ENCODE measurements at regions not wholly inside any gene's neighbourhood (a gene's known extent, or its start where the extent isn't known, plus 50 kb on each side); places are given as distances from the start of the nearest gene placed in this dataset.

DNA sequence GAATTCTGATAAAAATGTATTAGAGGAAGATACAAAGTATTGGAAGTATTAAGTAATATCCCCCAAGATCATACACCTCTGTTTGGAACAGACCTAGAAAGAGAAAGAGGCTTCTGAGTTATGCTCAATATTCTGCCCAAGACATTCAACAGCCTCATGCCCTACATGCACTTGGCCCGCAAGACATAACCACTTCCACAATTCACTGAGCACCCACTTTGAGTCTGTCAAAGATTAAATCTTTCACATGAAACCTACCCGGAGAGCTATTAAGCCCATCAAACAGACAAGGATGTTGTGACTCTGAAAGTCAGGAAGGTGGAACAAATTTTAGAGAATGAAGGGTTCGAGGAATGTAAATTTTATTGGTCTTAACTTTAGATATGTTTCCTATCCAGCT is 344.7 kb upstream of the SYT4 start:
- TF ChIP-seq, protein P1, sequence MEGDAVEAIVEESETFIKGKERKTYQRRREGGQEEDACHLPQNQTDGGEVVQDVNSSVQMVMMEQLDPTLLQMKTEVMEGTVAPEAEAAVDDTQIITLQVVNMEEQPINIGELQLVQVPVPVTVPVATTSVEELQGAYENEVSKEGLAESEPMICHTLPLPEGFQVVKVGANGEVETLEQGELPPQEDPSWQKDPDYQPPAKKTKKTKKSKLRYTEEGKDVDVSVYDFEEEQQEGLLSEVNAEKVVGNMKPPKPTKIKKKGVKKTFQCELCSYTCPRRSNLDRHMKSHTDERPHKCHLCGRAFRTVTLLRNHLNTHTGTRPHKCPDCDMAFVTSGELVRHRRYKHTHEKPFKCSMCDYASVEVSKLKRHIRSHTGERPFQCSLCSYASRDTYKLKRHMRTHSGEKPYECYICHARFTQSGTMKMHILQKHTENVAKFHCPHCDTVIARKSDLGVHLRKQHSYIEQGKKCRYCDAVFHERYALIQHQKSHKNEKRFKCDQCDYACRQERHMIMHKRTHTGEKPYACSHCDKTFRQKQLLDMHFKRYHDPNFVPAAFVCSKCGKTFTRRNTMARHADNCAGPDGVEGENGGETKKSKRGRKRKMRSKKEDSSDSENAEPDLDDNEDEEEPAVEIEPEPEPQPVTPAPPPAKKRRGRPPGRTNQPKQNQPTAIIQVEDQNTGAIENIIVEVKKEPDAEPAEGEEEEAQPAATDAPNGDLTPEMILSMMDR (IDR thresholded peaks at IDR 0.05): no peak
- TF ChIP-seq POLR2A (IDR thresholded peaks at IDR 0.05) (no peak), EP300 (IDR thresholded peaks at IDR 0.05) (no peak)
